Neural progenitor cell (in vitro differentiated cells): ENCODE measurements at regions not wholly inside any gene's neighbourhood (a gene's known extent, or its start where the extent isn't known, plus 50 kb on each side); places are given as distances from the start of the nearest gene placed in this dataset.

ENCODE experiments used
- DNase-seq: peaks from one replicate; pipeline ENCODE4 v3.0.0-alpha.2; 2016; ENCODE audit warnings: low spot score
- H2AFZ ChIP-seq: fragments of 200-600 bp; sonication (generic); replicated peaks from 2 replicates; pipeline ENCODE4 v1.6.1; 2016; ENCODE audit warnings: antibody characterized with exemption
- H3F3A ChIP-seq: fragments of 200-600 bp; sonication (generic); 2 replicates; pipeline ENCODE4 v1.6.1; 2016; ENCODE audit warnings: antibody characterized with exemption, low read depth
- H3K27ac ChIP-seq: fragments of 200-600 bp; sonication (generic); 2 replicates; pipeline ENCODE4 v1.5.1; 2016; ENCODE audit warnings: mild to moderate bottlenecking
- H3K27me3 ChIP-seq: fragments of 200-600 bp; sonication (generic); 2 replicates; pipeline ENCODE4 v1.6.1; 2016; ENCODE audit warnings: mild to moderate bottlenecking, moderate library complexity
- H3K36me3 ChIP-seq: fragments of 200-600 bp; sonication (generic); 2 replicates; pipeline ENCODE4 v1.5.1; 2016
- H3K4me1 ChIP-seq: fragments of 200-600 bp; sonication (generic); 2 replicates; pipeline ENCODE4 v1.6.1; 2016; ENCODE audit warnings: mixed run types
- H3K4me2 ChIP-seq: fragments of 200-600 bp; sonication (generic); 2 replicates; pipeline ENCODE4 v1.6.1; 2016
- H3K4me3 ChIP-seq: fragments of 200-600 bp; sonication (generic); 2 replicates; pipeline ENCODE4 v1.5.1; 2016
- H3K79me2 ChIP-seq: fragments of 200-600 bp; sonication (generic); 2 replicates; pipeline ENCODE4 v1.6.1; 2016; ENCODE audit warnings: low read depth
- H3K9ac ChIP-seq: fragments of 200-600 bp; sonication (generic); 2 replicates; pipeline ENCODE4 v1.6.1; 2016
- H3K9me3 ChIP-seq: fragments of 200-600 bp; sonication (generic); 2 replicates; pipeline ENCODE4 v1.5.1; 2016; ENCODE audit warnings: low read depth
- H4K20me1 ChIP-seq: fragments of 200-600 bp; sonication (generic); 2 replicates; pipeline ENCODE4 v1.6.1; 2016; ENCODE audit warnings: low read depth
- H3K27ac Mint-ChIP-seq: 3 replicates; pipeline ENCODE4 v1.8.0; 2021; ENCODE audit warnings: mixed read lengths
- H3K27me3 Mint-ChIP-seq: 2 replicates; pipeline ENCODE4 v1.8.0; 2022; ENCODE audit warnings: low read depth, mild to moderate bottlenecking, inconsistent platforms, moderate library complexity, mixed read lengths; ENCODE audit not compliant: insufficient read depth
- H3K36me3 Mint-ChIP-seq: 3 replicates; pipeline ENCODE4 v1.8.0; 2021; ENCODE audit warnings: mixed read lengths
- H3K4me1 Mint-ChIP-seq: 3 replicates; pipeline ENCODE4 v1.8.0; 2021; ENCODE audit warnings: mixed read lengths
- H3K4me3 Mint-ChIP-seq: 3 replicates; pipeline ENCODE4 v1.8.0; 2021; ENCODE audit warnings: mild to moderate bottlenecking, moderate library complexity, mixed read lengths
- H3K9me3 Mint-ChIP-seq: 3 replicates; pipeline ENCODE4 v1.8.0; 2020; ENCODE audit warnings: mixed read lengths
- CTCF ChIP-seq: fragments of 200-600 bp; sonication (generic); IDR thresholded peaks from 2 replicates; pipeline ENCODE4 v1.5.1; 2017; ENCODE audit warnings: antibody characterized with exemption, mild to moderate bottlenecking
- EZH2 ChIP-seq: fragments of 200-600 bp; sonication (generic); IDR thresholded peaks from 2 replicates; pipeline ENCODE4 v1.6.1; 2017; ENCODE audit warnings: antibody characterized with exemption, mild to moderate bottlenecking, moderate library complexity
- EZH2phosphoT487 ChIP-seq: fragments of 200-600 bp; sonication (generic); IDR thresholded peaks from 2 replicates; pipeline ENCODE4 v1.6.1; 2017; ENCODE audit warnings: antibody characterized with exemption

GRCh38 chr15:98134905-98135304 is 174.4 kb downstream of the ARRDC4 start:
- Histone ChIP-seq H3K79me2 (no peaks in the 10 kb centered on the region), H3K9ac (no peak overlapping the region), H3K4me3 (no peak overlapping the region), H3K4me1 (no peaks in the 10 kb centered on the region), H3K4me2 (no peak overlapping the region), H3K27ac (no peak overlapping the region), H3K36me3 (no peaks in the 10 kb centered on the region), H3K27me3 (no peaks in the 10 kb centered on the region), H3K9me3 (no peaks in the 10 kb centered on the region), H3F3A (no peaks in the 10 kb centered on the region), H4K20me1 (no peaks in the 10 kb centered on the region), H2AFZ (no peak overlapping the region)
- no peak for TF ChIP-seq EZH2phosphoT487
- TF ChIP-seq EZH2 = no peak
- no peak for TF ChIP-seq CTCF
- no peaks in the 10 kb centered on the region for H3K27me3 Mint-ChIP-seq
- no peaks in the 10 kb centered on the region for H3K4me1 Mint-ChIP-seq
- H3K4me3 Mint-ChIP-seq = no peak overlapping the region
- no peaks in the 10 kb centered on the region for H3K36me3 Mint-ChIP-seq
- no peak for DNase-seq
- H3K9me3 Mint-ChIP-seq = no peaks in the 10 kb centered on the region
- H3K27ac Mint-ChIP-seq = no peak overlapping the region

DNA sequence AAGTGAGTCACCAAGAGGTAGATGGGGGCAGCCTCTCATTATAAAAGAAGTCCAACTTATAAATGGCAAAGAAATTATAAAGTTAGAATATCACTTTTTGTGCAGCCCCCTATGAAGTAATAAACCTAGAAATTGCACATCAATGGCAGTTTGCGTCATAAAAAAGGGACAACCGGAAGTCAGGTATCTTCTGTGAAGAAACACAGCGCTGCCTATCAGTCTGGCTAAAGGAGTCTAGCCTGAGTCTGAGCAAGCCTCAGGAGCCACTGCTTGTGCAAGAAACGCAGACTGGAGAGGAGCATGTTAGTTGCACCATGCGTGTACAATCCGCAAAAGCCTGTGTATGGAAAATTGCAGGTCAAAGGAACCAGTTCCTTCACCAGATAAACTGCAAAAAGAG is 178.4 kb downstream of the ARRDC4 start:
- no peaks in the 10 kb centered on the region for H3K27me3 Mint-ChIP-seq
- no peaks in the 10 kb centered on the region for H4K20me1 ChIP-seq
- no peaks in the 10 kb centered on the region for H3K9me3 ChIP-seq
- no peak overlapping the region for H3K27ac ChIP-seq
- no peak overlapping the region for H2AFZ ChIP-seq
- H3K79me2 ChIP-seq = no peaks in the 10 kb centered on the region
- H3K4me3 Mint-ChIP-seq = no peak overlapping the region
- TF ChIP-seq EZH2phosphoT487 (no peak), CTCF (no peak), EZH2 (no peak)
- H3K27me3 ChIP-seq = no peaks in the 10 kb centered on the region
- no peaks in the 10 kb centered on the region for H3K36me3 ChIP-seq
- H3K27ac Mint-ChIP-seq = no peak overlapping the region
- no peak overlapping the region for H3K9ac ChIP-seq
- no peaks in the 10 kb centered on the region for H3K4me1 Mint-ChIP-seq
- no peaks in the 10 kb centered on the region for H3F3A ChIP-seq
- H3K36me3 Mint-ChIP-seq = no peaks in the 10 kb centered on the region
- no peak overlapping the region for H3K4me3 ChIP-seq
- no peak for DNase-seq
- H3K4me1 ChIP-seq = no peaks in the 10 kb centered on the region
- H3K9me3 Mint-ChIP-seq = no peaks in the 10 kb centered on the region
- H3K4me2 ChIP-seq = no peak overlapping the region

DNA sequence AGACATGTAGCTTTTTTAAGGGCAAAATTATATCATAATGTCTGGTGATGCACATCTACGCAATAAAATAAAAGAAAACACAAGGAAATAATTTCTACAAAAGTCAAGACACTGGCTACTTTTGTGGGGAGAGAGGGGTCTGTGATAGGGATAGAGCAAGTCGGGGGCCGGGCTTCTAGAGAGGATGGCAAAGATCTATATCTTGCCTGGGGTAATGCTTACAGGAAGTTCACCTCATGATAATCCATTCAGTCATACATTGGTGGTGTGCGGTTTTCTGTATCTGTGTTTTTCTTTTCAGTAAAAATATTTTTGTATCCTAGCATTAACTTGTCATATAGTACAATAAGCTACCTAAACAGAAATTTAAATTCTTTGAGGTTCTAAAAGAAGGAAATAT is 178.8 kb downstream of the ARRDC4 start:
- Mint-ChIP-seq H3K4me1 (no peaks in the 10 kb centered on the region), H3K9me3 (no peaks in the 10 kb centered on the region), H3K36me3 (no peaks in the 10 kb centered on the region), H3K27me3 (no peaks in the 10 kb centered on the region), H3K27ac (no peak overlapping the region), H3K4me3 (no peak overlapping the region)
- Histone ChIP-seq H3K27me3 (no peaks in the 10 kb centered on the region), H3F3A (no peaks in the 10 kb centered on the region), H3K9ac (no peak overlapping the region), H3K4me2 (no peak overlapping the region), H3K9me3 (no peaks in the 10 kb centered on the region), H3K79me2 (no peaks in the 10 kb centered on the region), H4K20me1 (no peaks in the 10 kb centered on the region), H2AFZ (no peak overlapping the region), H3K36me3 (no peaks in the 10 kb centered on the region), H3K4me3 (no peak overlapping the region), H3K27ac (no peak overlapping the region), H3K4me1 (no peaks in the 10 kb centered on the region)
- no peak for TF ChIP-seq EZH2
- TF ChIP-seq EZH2phosphoT487 = no peak
- TF ChIP-seq CTCF = no peak
- DNase-seq = no peak

DNA sequence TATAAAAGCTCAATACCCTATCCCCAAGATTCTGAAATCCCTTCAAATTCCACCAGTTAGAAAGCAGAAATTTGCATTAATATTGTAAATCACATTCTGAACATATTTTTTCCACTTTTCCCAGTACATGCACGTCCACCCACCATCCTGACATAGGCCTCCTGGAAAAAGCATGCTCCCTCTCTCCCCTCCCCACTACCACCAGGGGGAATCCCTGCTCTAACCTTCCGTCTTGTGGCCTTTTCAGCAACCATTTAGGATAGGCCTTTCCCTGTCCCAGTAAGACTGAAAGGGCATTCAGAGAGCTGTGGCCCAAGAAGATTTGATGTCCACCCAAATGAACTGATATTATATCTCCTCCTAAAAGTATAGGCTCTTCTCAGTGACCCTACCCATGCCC is 182.1 kb downstream of the ARRDC4 start:
- DNase-seq = peak; percentile 27
- no peak overlapping the region for H3K4me2 ChIP-seq
- no peaks in the 10 kb centered on the region for H3K27me3 ChIP-seq
- TF ChIP-seq CTCF (peak; percentile 52), EZH2phosphoT487 (no peak), EZH2 (no peak)
- Mint-ChIP-seq H3K27me3 (peaks cover 2% of the 10 kb centered on the region), H3K9me3 (no peaks in the 10 kb centered on the region), H3K4me3 (no peak overlapping the region), H3K36me3 (no peaks in the 10 kb centered on the region), H3K27ac (no peak overlapping the region), H3K4me1 (no peaks in the 10 kb centered on the region)
- no peak overlapping the region for H3K27ac ChIP-seq
- no peaks in the 10 kb centered on the region for H3K36me3 ChIP-seq
- H3K9ac ChIP-seq = no peak overlapping the region
- no peaks in the 10 kb centered on the region for H3K4me1 ChIP-seq
- H3K79me2 ChIP-seq = no peaks in the 10 kb centered on the region
- no peak overlapping the region for H3K4me3 ChIP-seq
- no peaks in the 10 kb centered on the region for H3F3A ChIP-seq
- H2AFZ ChIP-seq = no peak overlapping the region
- H3K9me3 ChIP-seq = no peaks in the 10 kb centered on the region
- H4K20me1 ChIP-seq = no peaks in the 10 kb centered on the region
